ENCODE measurements at regions not wholly inside any gene's neighbourhood (a gene's known extent, or its start where the extent isn't known, plus 50 kb on each side); places are given as distances from the start of the nearest gene placed in this dataset.

- no peak overlapping the region for H3K4me3 Mint-ChIP-seq
- H3K9me3 Mint-ChIP-seq = no peaks in the 10 kb centered on the region
- ATAC-seq = no peak
- H3K27ac Mint-ChIP-seq = no peak overlapping the region
- H3K36me3 Mint-ChIP-seq = no peaks in the 10 kb centered on the region
- CTCF ChIA-PET = no interaction called here
- TF ChIP-seq PRRX2 (CRISPR knock-in tag; IDR thresholded peaks at IDR 0.05) = no peak
- no peak for TF ChIP-seq OVOL2 (CRISPR knock-in tag; IDR thresholded peaks at IDR 0.05; ENCODE audit: borderline replicate concordance)
- TF ChIP-seq HMGA2 (CRISPR knock-in tag; IDR thresholded peaks at IDR 0.05) = no peak
- TF ChIP-seq ATF2 (CRISPR knock-in tag; IDR thresholded peaks at IDR 0.05; ENCODE audit: borderline replicate concordance, low read depth) = no peak
- no peak for TF ChIP-seq EMX1 (CRISPR knock-in tag; IDR thresholded peaks at IDR 0.05)
- TF ChIP-seq ATF3 (CRISPR knock-in tag; conservative IDR thresholded peaks at IDR 0.05) = no peak
- TF ChIP-seq ATF1 (CRISPR knock-in tag; IDR thresholded peaks at IDR 0.05) = no peak
- TF ChIP-seq KAT7 (CRISPR knock-in tag; IDR thresholded peaks at IDR 0.05; ENCODE audit: borderline replicate concordance) = no peak
- TF ChIP-seq TEAD1 (CRISPR knock-in tag; IDR thresholded peaks at IDR 0.05) = no peak
- no peak for TF ChIP-seq NFYB (CRISPR knock-in tag; conservative IDR thresholded peaks at IDR 0.05; ENCODE audit: low read depth)
- TF ChIP-seq GABPB1 (CRISPR knock-in tag; IDR thresholded peaks at IDR 0.05) = no peak
- no peak for TF ChIP-seq USF2 (CRISPR knock-in tag; IDR thresholded peaks at IDR 0.05)
- no peak for TF ChIP-seq ETV6 (CRISPR knock-in tag; IDR thresholded peaks at IDR 0.05)
- POLR2A ChIA-PET = no interaction called here
- peaks cover 6% of the 10 kb centered on the region; the same call in 1 of the 2 replicates for H3K4me1 Mint-ChIP-seq
- no peak for DNase-seq (ENCODE audit: low spot score)
- H3K27me3 Mint-ChIP-seq (ENCODE audit: low read depth) = no peaks in the 10 kb centered on the region
Measured at GRCh38 chr4:114368751-114369150, 229.9 kb upstream of the UGT8 start.

- ChIA-PET POLR2A (no interaction called here), CTCF (no interaction called here)
- ATAC-seq (no peak), DNase-seq (ENCODE audit: low spot score) (no peak)
- H3K27me3 Mint-ChIP-seq (ENCODE audit: low read depth) = no peaks in the 10 kb centered on the region
- H3K27ac Mint-ChIP-seq = no peak overlapping the region
- no peaks in the 10 kb centered on the region for H3K4me1 Mint-ChIP-seq
- no peaks in the 10 kb centered on the region for H3K36me3 Mint-ChIP-seq
- no peak overlapping the region for H3K4me3 Mint-ChIP-seq
- no peaks in the 10 kb centered on the region for H3K9me3 Mint-ChIP-seq
- TF ChIP-seq ZNF317 (CRISPR knock-in tag; IDR thresholded peaks at IDR 0.05; ENCODE audit: borderline replicate concordance, low read depth) (no peak), RELA (CRISPR knock-in tag; IDR thresholded peaks at IDR 0.05; ENCODE audit: borderline replicate concordance) (no peak), ZNF281 (CRISPR knock-in tag; IDR thresholded peaks at IDR 0.05) (no peak), TEAD4 (CRISPR knock-in tag; IDR thresholded peaks at IDR 0.05) (no peak), FOXP1 (CRISPR knock-in tag; IDR thresholded peaks at IDR 0.05; ENCODE audit: borderline replicate concordance) (no peak), NFATC4 (CRISPR knock-in tag; IDR thresholded peaks at IDR 0.05) (no peak), ZNF532 (CRISPR knock-in tag; IDR thresholded peaks at IDR 0.05; ENCODE audit: borderline replicate concordance) (no peak), E2F5 (CRISPR knock-in tag; IDR thresholded peaks at IDR 0.05) (no peak), JAZF1 (CRISPR knock-in tag; IDR thresholded peaks at IDR 0.05) (no peak), ZNF512 (CRISPR knock-in tag; IDR thresholded peaks at IDR 0.05; ENCODE audit: borderline replicate concordance) (no peak), E2F1 (CRISPR knock-in tag; IDR thresholded peaks at IDR 0.05) (no peak)
Measured at GRCh38 chr4:114373508-114373907, 225.1 kb upstream of the UGT8 start.

All from WTC11 (cell line).